BJ (cell line): ENCODE measurements at regions not wholly inside any gene's neighbourhood (a gene's known extent, or its start where the extent isn't known, plus 50 kb on each side); places are given as distances from the start of the nearest gene placed in this dataset.

Experiments
- CTCF ChIA-PET: fragments of 350-600 bp; formaldehyde crosslinking; extraction: SDS; loops from one replicate; lab custom pipeline; 2021; ENCODE audit warnings: antibody characterized with exemption, inconsistent platforms; lab: Yijun Ruan, JAX
- POLR2A ChIA-PET: fragments of 300-600 bp; sonication (Branson Sonifier 250); formaldehyde crosslinking; extraction: SDS; loops from one replicate; lab custom pipeline; 2021; ENCODE audit warnings: antibody characterized with exemption; lab: Charles Lee
- DNase-seq: peaks from one replicate; pipeline ENCODE4 v3.0.0-alpha.2; 2011; ENCODE audit warnings: low read depth
- H3K27me3 ChIP-seq: 2 replicates; pipeline ENCODE4 v1.6.0; 2011; ENCODE audit warnings: low read length; ENCODE audit not compliant: control insufficient read depth, insufficient read depth
- H3K36me3 ChIP-seq: 2 replicates; pipeline ENCODE4 v1.5.1; 2011; ENCODE audit warnings: low read length; ENCODE audit not compliant: control insufficient read depth, insufficient read depth
- H3K4me3 ChIP-seq: 2 replicates; pipeline ENCODE4 v1.5.1; 2011; ENCODE audit warnings: low read depth, mild to moderate bottlenecking, control low read depth, low read length
- CTCF ChIP-seq: IDR thresholded peaks from 2 replicates; pipeline ENCODE4 v1.5.1; 2011; ENCODE audit warnings: low read depth, mild to moderate bottlenecking, control low read depth, inconsistent platforms, low read length, moderate library complexity; ENCODE audit not compliant: insufficient read depth

GRCh38 chr3:43787330-43787729 is 96.6 kb downstream of the ABHD5 start:
- no peak overlapping the region for H3K4me3 ChIP-seq
- peaks cover 4% of the 10 kb centered on the region for H3K27me3 ChIP-seq
- DNase-seq = no peak
- no peaks in the 10 kb centered on the region for H3K36me3 ChIP-seq
- TF ChIP-seq CTCF = no peak
- CTCF ChIA-PET = interaction anchor here (1.0 to 1.2 kb wide), 2 partner anchors 12 to 18 kb away, joined by 3 read pairs; no protein-coding TSS in a partner anchor
- POLR2A ChIA-PET = no interaction called here

DNA sequence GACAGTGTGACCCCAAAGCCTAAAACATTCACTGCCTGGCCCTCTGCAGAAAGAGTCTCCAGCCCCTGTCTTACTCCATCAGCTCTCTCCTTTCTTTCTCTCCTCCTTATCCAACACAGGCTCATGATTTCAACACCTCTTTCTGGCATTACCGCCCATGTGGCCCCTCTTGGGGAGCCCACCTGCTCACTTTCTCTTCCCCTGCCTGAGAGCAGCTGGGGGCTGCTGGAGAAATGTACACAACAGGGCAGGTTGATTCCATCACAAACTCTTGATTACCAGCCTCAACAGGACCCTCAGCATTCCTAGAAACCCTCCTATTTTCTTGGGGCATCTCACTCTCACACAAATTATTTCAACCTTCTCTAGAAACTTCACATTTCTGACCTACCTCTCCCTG is 98.3 kb downstream of the ABHD5 start:
- Histone ChIP-seq H3K27me3 (peaks cover 4% of the 10 kb centered on the region), H3K4me3 (no peak overlapping the region), H3K36me3 (no peaks in the 10 kb centered on the region)
- ChIA-PET CTCF (no interaction called here), POLR2A (no interaction called here)
- DNase-seq = no peak
- TF ChIP-seq CTCF = no peak

- CTCF ChIA-PET = no interaction called here
- Histone ChIP-seq H3K4me3 (no peak overlapping the region), H3K27me3 (peaks cover 4% of the 10 kb centered on the region), H3K36me3 (no peaks in the 10 kb centered on the region)
- POLR2A ChIA-PET = no interaction called here
- TF ChIP-seq CTCF = no peak
- DNase-seq = no peak
These were observed 99.3 kb downstream of the ABHD5 start for GRCh38 chr3:43790060-43790459.

- no peak overlapping the region for H3K4me3 ChIP-seq
These were observed 99.7 kb downstream of the ABHD5 start for GRCh38 chr3:43790476-43790875.

GRCh38 chr3:43791246-43791645 is 100.5 kb downstream of the ABHD5 start:
- no peak for TF ChIP-seq CTCF
- CTCF ChIA-PET = no interaction called here
- no peaks in the 10 kb centered on the region for H3K36me3 ChIP-seq
- POLR2A ChIA-PET = no interaction called here
- peaks cover 4% of the 10 kb centered on the region for H3K27me3 ChIP-seq
- no peak for DNase-seq
- H3K4me3 ChIP-seq = no peak overlapping the region

More at GRCh38 chr3:43790476-43790875, 99.7 kb downstream of the ABHD5 start:
- Histone ChIP-seq H3K27me3 (peaks cover 4% of the 10 kb centered on the region), H3K36me3 (no peaks in the 10 kb centered on the region)
- POLR2A ChIA-PET = no interaction called here
- no peak for DNase-seq
- TF ChIP-seq CTCF = no peak
- CTCF ChIA-PET = no interaction called here
